ENCODE measurements at regions not wholly inside any gene's neighbourhood (a gene's known extent, or its start where the extent isn't known, plus 50 kb on each side); places are given as distances from the start of the nearest gene placed in this dataset.
A peak's percentile ranks its signal among the peaks of the same experiment; 100 is the strongest.

GRCh38 chr1:177366091-177366490, 195.3 kb downstream of the BRINP2 start:
- TF ChIP-seq CTCF (IDR thresholded peaks at IDR 0.05; ENCODE audit: low read depth, low read length, missing control alignments) = no peak
- no peak overlapping the region for H3K4me3 ChIP-seq (replicated peaks; ENCODE audit: low read depth, low read length)
- DNase-seq (ENCODE audit: extremely low read depth, low read depth) = no peak

- no peak overlapping the region for H3K4me3 ChIP-seq (replicated peaks; ENCODE audit: low read depth, low read length)
- no peak for DNase-seq (ENCODE audit: extremely low read depth, low read depth)
- TF ChIP-seq CTCF (IDR thresholded peaks at IDR 0.05; ENCODE audit: low read depth, low read length, missing control alignments) = no peak
Observed at GRCh38 chr1:177360791-177361190, 190.0 kb downstream of the BRINP2 start.

GRCh38 chr1:177356674-177357435, 186.1 kb downstream of the BRINP2 start:
- no peak overlapping the region for H3K4me3 ChIP-seq (replicated peaks; ENCODE audit: low read depth, low read length)
- DNase-seq (ENCODE audit: extremely low read depth, low read depth) = no peak
- no peak for TF ChIP-seq CTCF (IDR thresholded peaks at IDR 0.05; ENCODE audit: low read depth, low read length, missing control alignments)

- H3K4me3 ChIP-seq (replicated peaks; ENCODE audit: low read depth, low read length) = no peak overlapping the region
- peak; percentile 51 for TF ChIP-seq CTCF (IDR thresholded peaks at IDR 0.05; ENCODE audit: low read depth, low read length, missing control alignments)
- peak; percentile 19 for DNase-seq (ENCODE audit: extremely low read depth, low read depth)
Observed at GRCh38 chr1:177355575-177355974, 184.8 kb downstream of the BRINP2 start.

GRCh38 chr1:177354247-177354646, 183.5 kb downstream of the BRINP2 start:
- no peak for TF ChIP-seq CTCF (IDR thresholded peaks at IDR 0.05; ENCODE audit: low read depth, low read length, missing control alignments)
- H3K4me3 ChIP-seq (replicated peaks; ENCODE audit: low read depth, low read length) = no peak overlapping the region
- DNase-seq (ENCODE audit: extremely low read depth, low read depth) = no peak

- no peak for TF ChIP-seq CTCF (IDR thresholded peaks at IDR 0.05; ENCODE audit: low read depth, low read length, missing control alignments)
- no peak for DNase-seq (ENCODE audit: extremely low read depth, low read depth)
- H3K4me3 ChIP-seq (replicated peaks; ENCODE audit: low read depth, low read length) = no peak overlapping the region
Observed at GRCh38 chr1:177351361-177352108, 180.8 kb downstream of the BRINP2 start.
